NCI-H446 (cell line): ENCODE measurements at regions not wholly inside any gene's neighbourhood (a gene's known extent, or its start where the extent isn't known, plus 50 kb on each side); places are given as distances from the start of the nearest gene placed in this dataset.

Experiments used
- DNase-seq, 2 experiments: peaks; one replicate each; lab custom pipeline; 2025; lab: John Stamatoyannopoulos, UW

GRCh38 chr2:82690757-82691411 lies 1768.2 kb downstream of the SUCLG1 start:
- DNase-seq: no peak

GRCh38 chr2:82675186-82675585 lies 1783.9 kb downstream of the SUCLG1 start:
- no peak for DNase-seq

DNA sequence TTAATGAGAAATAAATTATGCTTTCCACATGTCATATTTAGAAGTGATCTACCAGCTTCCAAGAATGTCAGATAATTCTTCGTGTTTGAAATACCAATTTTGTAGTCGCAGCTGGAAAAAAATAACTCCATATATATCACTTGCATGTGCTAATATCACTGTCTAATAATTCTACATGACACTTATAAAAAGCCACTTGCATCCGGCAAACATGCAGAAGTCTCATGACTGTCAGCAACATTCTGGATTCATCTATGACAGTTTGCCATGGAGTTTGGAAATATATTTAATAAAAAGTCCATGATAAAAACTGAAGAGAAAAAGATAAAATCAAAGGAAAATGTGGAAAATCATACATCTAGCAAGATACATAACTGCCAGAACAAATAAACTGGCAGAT lies 1784.4 kb downstream of the SUCLG1 start:
- DNase-seq: no peak

- DNase-seq: no peak
Measured at GRCh38 chr2:82667491-82667890, 1791.6 kb downstream of the SUCLG1 start.

GRCh38 chr2:82665691-82666090 lies 1793.4 kb downstream of the SUCLG1 start:
- DNase-seq: no peak

- DNase-seq: no peak
Measured at GRCh38 chr2:82657106-82657505, 1802.0 kb downstream of the SUCLG1 start.

DNA sequence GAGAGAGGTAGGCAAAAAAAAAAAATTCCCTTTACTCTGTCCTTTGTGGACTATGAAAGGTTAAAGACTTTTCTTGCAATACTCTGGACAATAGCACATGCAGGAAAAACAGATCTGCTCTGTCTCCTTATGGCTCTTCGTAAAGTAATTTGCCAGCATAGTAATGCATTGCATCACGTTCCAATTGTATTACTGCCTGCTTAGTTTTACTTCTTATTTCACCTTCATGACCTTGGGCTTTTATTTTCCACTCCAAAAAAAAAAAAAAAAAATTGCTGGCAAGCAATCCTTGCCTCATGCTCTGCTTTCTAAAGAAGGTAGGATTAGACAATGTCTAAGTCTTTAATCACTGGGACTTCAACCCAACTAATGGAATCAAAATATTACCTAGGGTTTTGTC lies 1802.7 kb downstream of the SUCLG1 start:
- DNase-seq: no peak

GRCh38 chr2:82652117-82652516 lies 1807.0 kb downstream of the SUCLG1 start:
- no peak for DNase-seq

GRCh38 chr2:82650038-82650437 lies 1809.0 kb downstream of the SUCLG1 start:
- DNase-seq: no peak

DNA sequence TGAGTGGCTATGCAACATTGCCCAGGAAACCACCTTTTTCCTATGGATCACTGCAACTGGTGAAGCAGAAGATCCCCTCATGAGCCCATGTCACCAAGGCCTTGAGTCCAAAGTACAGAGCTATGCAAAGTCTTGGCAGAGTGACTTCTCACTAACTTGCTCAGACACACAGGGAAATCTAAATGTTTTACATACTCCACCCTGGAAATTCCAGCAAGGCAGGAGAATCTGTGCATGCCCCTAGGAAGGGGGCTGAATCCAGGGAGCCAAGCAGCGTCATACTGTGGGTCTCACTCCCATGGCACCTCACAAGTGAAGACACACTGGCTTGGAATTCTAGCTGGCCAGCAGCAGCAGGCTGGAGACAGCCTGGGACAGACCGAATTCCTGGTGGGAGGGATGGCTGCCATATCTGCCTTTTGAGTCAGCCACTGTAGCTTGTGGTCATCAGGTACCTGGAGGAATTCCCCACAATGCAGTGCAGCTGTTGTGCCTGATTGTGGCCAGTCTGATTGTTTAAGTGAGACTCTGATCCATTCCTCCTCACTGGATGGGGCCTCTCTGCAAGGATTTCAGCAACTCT lies 1817.4 kb downstream of the SUCLG1 start:
- no peak for DNase-seq

GRCh38 chr2:82636402-82637020 lies 1822.6 kb downstream of the SUCLG1 start:
- DNase-seq: no peak

DNA sequence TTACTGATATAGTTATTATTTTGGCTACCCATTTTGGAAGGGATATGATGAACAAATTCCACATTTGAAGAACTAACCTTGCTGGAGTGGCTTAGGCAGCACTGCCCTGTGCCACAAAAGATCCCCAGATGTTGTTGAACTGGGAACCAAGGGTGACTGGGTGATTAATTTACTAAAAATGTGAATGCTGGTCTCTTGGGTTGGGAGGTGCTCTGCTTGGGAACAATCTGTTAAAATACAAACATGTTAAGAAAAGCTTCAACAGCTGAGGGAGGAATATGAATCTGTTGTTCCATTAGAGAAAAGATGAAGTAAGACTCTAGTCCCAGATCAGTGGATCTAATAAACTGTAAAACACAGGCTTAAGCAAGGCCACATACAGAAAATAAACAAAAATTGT lies 1860.1 kb downstream of the SUCLG1 start:
- no peak for DNase-seq

GRCh38 chr2:82596581-82596980 lies 1862.5 kb downstream of the SUCLG1 start:
- no peak for DNase-seq

DNA sequence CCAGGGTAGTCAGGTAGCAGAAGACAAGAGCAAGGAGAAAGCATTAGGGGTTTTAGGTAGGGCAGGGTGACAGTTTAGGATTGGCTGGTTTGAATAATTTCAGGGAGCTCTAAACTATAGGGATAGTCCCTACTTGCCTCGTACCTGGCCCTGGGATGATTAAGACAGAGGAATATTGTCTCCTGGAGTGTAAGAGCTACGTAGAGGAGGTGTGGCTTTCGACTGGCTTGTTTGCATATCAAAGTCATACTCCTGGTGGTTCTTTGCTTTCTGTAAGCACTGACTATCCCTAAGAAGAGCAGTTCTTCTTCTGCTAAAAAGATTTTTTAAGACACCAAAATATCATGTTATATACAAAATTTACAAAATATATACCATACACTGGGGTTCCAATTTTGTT lies 1867.4 kb downstream of the SUCLG1 start:
- no peak for DNase-seq

DNA sequence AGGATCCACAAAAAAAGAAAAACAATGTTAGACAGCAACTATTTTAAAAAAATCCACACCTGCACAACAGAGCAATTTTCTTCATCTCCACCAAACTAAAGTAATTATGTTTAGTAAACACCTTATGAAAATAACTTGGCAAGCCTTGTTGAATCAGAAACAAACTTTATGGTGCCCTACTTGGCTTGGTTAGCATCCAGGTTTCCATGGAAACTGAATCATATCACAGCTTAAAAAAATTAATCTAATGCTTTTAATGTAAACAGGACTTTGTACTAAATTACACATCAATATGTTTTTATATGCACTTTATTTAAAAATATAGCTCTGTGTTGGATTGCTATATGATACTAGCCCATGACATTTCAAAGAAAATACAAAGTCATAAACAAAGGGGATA lies 1882.4 kb downstream of the SUCLG1 start:
- DNase-seq: no peak

GRCh38 chr2:82539280-82539621 lies 1919.8 kb downstream of the SUCLG1 start:
- no peak for DNase-seq

DNA sequence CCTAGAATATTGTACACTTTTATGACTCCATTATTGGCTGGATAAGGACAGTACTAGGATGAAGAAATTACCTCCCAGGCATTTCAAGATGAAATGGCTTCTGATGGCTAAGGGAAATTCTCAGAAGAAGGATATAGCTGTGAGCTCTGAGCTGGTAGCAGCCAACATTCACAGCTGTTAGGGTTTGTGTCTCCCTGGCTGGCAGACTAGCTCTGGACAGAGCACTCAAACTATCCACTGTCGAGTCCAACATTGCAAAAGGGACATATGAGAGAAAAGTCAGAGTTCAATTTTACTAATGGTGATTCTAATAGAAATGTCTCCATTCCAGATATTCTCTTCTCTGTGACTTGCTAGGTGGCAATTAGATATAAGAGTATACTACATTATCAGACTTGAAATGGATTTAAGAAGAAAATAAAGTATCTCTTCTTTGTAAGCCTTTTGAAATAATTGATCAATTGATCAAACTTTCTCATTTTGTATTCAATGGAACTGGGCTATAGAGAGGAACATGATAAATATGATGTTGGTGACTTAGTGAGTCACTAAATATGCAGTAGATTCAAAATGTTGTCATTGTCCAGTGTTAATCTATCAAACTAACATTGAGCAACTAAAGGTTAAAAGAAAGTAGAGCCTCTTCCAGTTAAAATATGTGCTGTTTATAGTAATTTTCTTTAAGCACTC lies 1920.3 kb downstream of the SUCLG1 start:
- no peak for DNase-seq

- no peak for DNase-seq
Measured at GRCh38 chr2:82528288-82528687, 1930.8 kb downstream of the SUCLG1 start.

- no peak for DNase-seq
Measured at GRCh38 chr2:82527124-82527523, 1932.0 kb downstream of the SUCLG1 start.

DNA sequence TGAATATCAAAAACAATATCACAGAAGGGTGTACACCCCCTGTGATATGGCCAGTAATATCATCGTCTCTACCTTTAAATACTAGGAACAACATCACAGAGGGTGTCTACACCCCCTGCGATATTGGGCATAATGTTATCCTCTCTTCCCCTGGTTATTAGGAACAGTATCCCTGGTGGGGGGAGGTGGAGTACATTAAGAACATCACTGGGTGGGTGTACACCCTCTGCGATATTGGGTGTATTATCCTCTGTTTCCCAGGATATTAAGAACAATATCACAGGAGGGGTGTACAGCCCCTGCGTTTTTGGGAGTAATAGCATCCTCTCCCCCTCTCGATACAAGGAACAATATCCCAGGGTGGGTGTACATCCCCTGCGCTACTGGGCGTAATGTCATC lies 1932.8 kb downstream of the SUCLG1 start:
- no peak for DNase-seq

GRCh38 chr2:82525744-82526143 lies 1933.3 kb downstream of the SUCLG1 start:
- no peak for DNase-seq

- DNase-seq: no peak
Measured at GRCh38 chr2:82524826-82525225, 1934.3 kb downstream of the SUCLG1 start.

DNA sequence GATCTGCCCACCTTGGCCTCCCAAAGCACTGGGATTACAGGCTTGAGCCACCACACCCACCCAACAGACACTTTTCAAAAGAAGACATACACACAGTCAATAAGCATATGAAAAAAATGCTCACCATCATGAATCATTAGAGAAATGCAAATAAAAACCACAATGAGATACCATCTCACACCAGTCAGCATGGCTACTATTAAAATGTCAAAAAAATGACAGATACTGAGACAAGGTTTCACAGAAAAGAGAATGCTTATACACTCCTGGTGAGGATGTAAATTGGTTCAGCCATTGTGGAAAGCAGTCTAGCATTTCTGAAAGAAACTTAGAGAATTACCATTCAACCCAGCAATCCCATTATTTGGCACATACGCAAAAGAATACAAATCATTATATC lies 1947.2 kb downstream of the SUCLG1 start:
- no peak for DNase-seq
